Esophagus squamous epithelium (tissue), 5 donors: ENCODE measurements at regions not wholly inside any gene's neighbourhood (a gene's known extent, or its start where the extent isn't known, plus 50 kb on each side); places are given as distances from the start of the nearest gene placed in this dataset.

Experiments used
- DNase-seq: peaks from one replicate; lab custom pipeline; 2025; lab: John Stamatoyannopoulos, UW
- H3K27ac ChIP-seq, 4 donors: fragments of 200-600 bp; sonication (generic); one replicate each; pipeline ENCODE4 v1.5.1; 2016 to 2019; ENCODE audit warnings: mild to moderate bottlenecking in 1 of 4
- H3K27me3 ChIP-seq, 4 donors: fragments of 200-600 bp; sonication (generic); 1 replicate in 3 of 4; 2 replicates in 1 of 4; pipeline versions ENCODE4 v1.5.1 to v1.6.0; 2017 to 2021; ENCODE audit warnings: antibody characterized with exemption in 1 of 4
- H3K36me3 ChIP-seq, 3 donors: fragments of 200-600 bp; sonication (generic); one replicate each; pipeline ENCODE4 v1.5.1; 2016 to 2019
- H3K4me1 ChIP-seq, 3 donors: fragments of 200-600 bp; sonication (generic); one replicate each; pipeline ENCODE4 v1.5.1; 2017 to 2019
- H3K4me3 ChIP-seq, 4 donors: fragments of 200-600 bp; sonication (generic); 1 replicate in 3 of 4; 2 replicates in 1 of 4; pipeline ENCODE4 v1.5.1; 2016 to 2019; ENCODE audit warnings: mild to moderate bottlenecking in 2 of 4, moderate library complexity in 1 of 4
- H3K9me3 ChIP-seq, 3 donors: fragments of 200-600 bp; sonication (generic); one replicate each; pipeline ENCODE4 v1.5.1; 2016 to 2019
- POLR2A ChIP-seq, 4 donors: fragments of 450-650 bp; IDR thresholded peaks; one replicate each; pipeline ENCODE4 v1.6.1; 2017; ENCODE audit warnings: antibody characterized with exemption in 4 of 4, mild to moderate bottlenecking in 4 of 4, moderate library complexity in 3 of 4
- WGBS, 2 donors: methylation state at CpG; one replicate each; pipeline ENCODE4 v1.1.5; 2018; 5-methylcytosine and 5-hydroxymethylcytosine counted together
- intact Hi-C: fragments of 100-400 bp; cut with DNase I; formaldehyde crosslinking; loops from one replicate; pipeline ENCODE4 v1.15.0; 2022
- TF ChIP-seq, protein P1 (sequence below), 6 experiments: fragments of 450-650 bp in 4 of 6; fragments of 200-600 bp in 2 of 6; sonication (generic) in 2 of 6; IDR thresholded peaks; one replicate each; pipeline ENCODE4 v1.5.1; 2016 to 2019; ENCODE audit warnings: antibody characterized with exemption in 6 of 6, mild to moderate bottlenecking in 4 of 6, moderate library complexity in 4 of 6
- donor health status: DM: yes; HTN: yes; CAD: no.

DNA sequence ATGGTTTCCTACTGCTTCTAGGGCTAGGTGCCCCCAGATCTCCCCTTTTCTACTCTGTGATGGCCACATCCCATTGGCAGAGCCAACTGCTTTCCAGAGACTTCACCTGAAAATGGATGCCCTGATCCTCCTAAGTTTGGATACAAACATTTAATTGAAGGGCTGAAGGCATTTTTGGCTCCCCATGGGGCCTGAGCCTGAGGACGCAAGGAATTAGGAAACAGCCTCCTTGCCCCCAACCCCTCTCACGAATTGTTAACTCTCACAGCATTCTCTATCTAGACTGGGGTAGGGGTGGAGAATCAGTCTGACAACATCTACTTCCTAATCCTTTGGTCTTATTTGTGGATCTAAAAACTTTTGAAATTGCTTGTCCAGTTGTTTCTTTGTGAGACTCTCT lies 108.5 kb upstream of the KCNK2 start:
- WGBS, 2 donors: 71 to 73% methylated on average over 1 to 2 of the region's 2 CpGs
- Histone ChIP-seq H3K27me3 (no peaks in the 10 kb centered on the region), H3K4me3 (no peak overlapping the region), H3K9me3 (no peaks in the 10 kb centered on the region), H3K27ac (no peak overlapping the region), H3K4me1 (no peaks in the 10 kb centered on the region), H3K36me3 (no peaks in the 10 kb centered on the region)
- DNase-seq: no peak
- TF ChIP-seq, protein P1, sequence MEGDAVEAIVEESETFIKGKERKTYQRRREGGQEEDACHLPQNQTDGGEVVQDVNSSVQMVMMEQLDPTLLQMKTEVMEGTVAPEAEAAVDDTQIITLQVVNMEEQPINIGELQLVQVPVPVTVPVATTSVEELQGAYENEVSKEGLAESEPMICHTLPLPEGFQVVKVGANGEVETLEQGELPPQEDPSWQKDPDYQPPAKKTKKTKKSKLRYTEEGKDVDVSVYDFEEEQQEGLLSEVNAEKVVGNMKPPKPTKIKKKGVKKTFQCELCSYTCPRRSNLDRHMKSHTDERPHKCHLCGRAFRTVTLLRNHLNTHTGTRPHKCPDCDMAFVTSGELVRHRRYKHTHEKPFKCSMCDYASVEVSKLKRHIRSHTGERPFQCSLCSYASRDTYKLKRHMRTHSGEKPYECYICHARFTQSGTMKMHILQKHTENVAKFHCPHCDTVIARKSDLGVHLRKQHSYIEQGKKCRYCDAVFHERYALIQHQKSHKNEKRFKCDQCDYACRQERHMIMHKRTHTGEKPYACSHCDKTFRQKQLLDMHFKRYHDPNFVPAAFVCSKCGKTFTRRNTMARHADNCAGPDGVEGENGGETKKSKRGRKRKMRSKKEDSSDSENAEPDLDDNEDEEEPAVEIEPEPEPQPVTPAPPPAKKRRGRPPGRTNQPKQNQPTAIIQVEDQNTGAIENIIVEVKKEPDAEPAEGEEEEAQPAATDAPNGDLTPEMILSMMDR (IDR thresholded peaks at IDR 0.05): no peak
- TF ChIP-seq POLR2A (IDR thresholded peaks at IDR 0.05): no peak
- intact Hi-C loops: no loop called here

DNA sequence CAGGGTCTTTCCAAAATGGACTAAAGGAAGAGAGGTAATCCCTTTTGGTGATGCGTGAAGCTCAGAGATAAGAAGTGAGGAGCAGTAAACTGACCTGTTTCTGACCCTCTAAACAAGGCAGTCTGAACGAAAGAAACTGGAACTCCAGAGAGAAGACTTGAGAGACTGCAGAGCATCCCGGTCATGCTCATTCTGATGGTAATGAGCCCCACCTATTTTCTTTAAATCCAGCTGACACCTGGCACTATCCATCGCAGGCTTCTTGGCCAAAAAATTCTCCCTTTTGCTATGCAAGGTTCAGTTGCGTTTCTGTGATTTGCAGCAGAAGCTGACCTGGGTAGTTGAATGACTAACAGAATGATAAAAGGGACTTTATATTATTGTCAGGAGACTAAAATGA lies 105.9 kb upstream of the KCNK2 start:
- H3K27me3 ChIP-seq: no peaks in the 10 kb centered on the region
- no peak for DNase-seq
- TF ChIP-seq, protein P1 (IDR thresholded peaks at IDR 0.05): no peak
- TF ChIP-seq POLR2A (IDR thresholded peaks at IDR 0.05): no peak
- no peaks in the 10 kb centered on the region for H3K4me1 ChIP-seq
- H3K9me3 ChIP-seq: no peaks in the 10 kb centered on the region
- H3K27ac ChIP-seq: no peak overlapping the region
- 29 to 33% methylated on average over 4 to 5 of the region's 5 CpGs for WGBS, 2 donors
- H3K4me3 ChIP-seq: no peak overlapping the region
- H3K36me3 ChIP-seq: no peaks in the 10 kb centered on the region
- intact Hi-C loops: no loop called here

DNA sequence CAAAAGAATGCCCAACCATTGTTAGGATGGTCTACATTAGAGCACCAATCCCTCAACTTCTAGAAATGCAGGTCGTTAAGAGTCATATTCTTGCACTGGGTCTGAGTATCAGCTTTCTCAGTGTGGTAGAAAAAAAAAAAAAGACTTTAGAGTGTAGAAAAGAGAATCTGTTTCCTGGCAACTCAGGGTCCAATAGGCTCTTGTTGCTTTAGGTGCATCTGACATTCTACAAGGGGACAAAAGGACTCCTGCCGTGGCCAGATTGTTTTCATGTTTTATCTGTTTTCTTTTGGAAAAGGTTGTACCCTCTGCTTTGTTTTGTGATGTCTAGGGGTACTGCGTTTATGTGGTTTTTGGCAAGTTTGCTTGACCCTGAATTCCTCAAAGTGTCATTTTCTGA lies 105.4 kb upstream of the KCNK2 start:
- TF ChIP-seq, protein P1 (IDR thresholded peaks at IDR 0.05): no peak
- TF ChIP-seq POLR2A (IDR thresholded peaks at IDR 0.05): no peak
- no peaks in the 10 kb centered on the region for H3K36me3 ChIP-seq
- intact Hi-C loops: no loop called here
- WGBS, 2 donors: 21 to 31% methylated on average over 3 of the region's 3 CpGs
- DNase-seq: no peak
- no peaks in the 10 kb centered on the region for H3K27me3 ChIP-seq
- H3K4me3 ChIP-seq: no peak overlapping the region
- H3K9me3 ChIP-seq: no peaks in the 10 kb centered on the region
- no peaks in the 10 kb centered on the region for H3K4me1 ChIP-seq
- no peak overlapping the region for H3K27ac ChIP-seq

DNA sequence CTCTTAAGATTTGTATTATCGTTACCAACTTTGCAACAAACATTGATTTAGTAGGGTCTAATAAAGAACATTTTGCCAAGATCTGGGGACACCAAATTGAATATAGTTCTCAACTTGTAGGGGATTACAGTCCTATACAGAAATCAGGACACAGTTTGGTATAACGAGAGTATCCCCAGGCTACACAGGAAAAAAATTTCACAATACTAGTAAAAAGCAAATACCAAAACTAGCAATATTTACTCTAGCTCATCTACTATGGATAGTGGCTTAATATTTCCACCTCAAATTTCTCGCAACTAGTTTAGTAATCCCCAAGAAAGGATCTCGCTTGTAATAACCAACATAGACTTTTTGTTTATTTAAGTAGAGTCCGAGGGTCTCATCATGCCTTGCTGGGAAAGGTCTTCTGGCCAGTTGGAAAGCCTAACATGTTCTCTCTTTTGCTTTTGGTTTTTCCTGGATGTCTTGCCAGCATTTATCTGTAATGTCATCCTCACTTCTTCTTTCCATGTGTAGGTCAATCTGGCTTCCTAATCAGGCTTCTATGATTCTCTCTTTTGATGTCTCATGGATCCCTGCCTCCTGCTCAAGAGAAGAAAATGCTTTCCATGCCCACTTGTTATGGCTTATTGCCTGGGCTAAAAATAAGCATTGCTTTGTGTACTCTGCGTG lies 104.7 kb upstream of the KCNK2 start:
- no peak for TF ChIP-seq POLR2A (IDR thresholded peaks at IDR 0.05)
- TF ChIP-seq, protein P1 (IDR thresholded peaks at IDR 0.05): no peak
- H3K4me1 ChIP-seq: no peaks in the 10 kb centered on the region
- 52% methylated on average over 6 of the region's 6 CpGs for WGBS, 2 donors
- H3K4me3 ChIP-seq: no peak overlapping the region
- no peaks in the 10 kb centered on the region for H3K36me3 ChIP-seq
- no peaks in the 10 kb centered on the region for H3K9me3 ChIP-seq
- no peak for DNase-seq
- intact Hi-C loops: no loop called here
- no peak overlapping the region for H3K27ac ChIP-seq
- no peaks in the 10 kb centered on the region for H3K27me3 ChIP-seq

DNA sequence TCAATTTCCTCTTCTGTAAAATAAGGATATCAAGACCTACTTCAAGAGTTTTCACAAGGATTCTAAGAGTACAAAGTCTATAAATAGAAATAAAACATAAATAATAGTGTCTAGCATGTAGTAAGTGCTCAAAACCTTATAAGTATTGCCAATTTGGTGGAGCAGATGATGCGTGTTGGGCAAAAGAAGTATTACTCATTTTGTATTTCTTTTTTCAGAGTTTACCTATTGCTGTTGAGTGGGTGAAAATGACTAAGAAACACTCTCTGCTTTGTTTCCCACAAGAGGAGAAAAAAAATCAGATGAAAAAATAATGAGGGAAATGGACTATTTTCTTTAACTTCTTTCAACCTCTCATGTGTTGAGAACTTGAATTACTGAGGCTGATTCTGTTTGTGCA lies 103.3 kb upstream of the KCNK2 start:
- no peak for TF ChIP-seq POLR2A (IDR thresholded peaks at IDR 0.05)
- TF ChIP-seq, protein P1 (IDR thresholded peaks at IDR 0.05): no peak
- 36 to 52% methylated on average over 1 of the region's 1 CpG for WGBS, 2 donors
- H3K4me1 ChIP-seq: no peaks in the 10 kb centered on the region
- no peaks in the 10 kb centered on the region for H3K27me3 ChIP-seq
- no peaks in the 10 kb centered on the region for H3K9me3 ChIP-seq
- DNase-seq: no peak
- H3K27ac ChIP-seq: no peak overlapping the region
- no peak overlapping the region for H3K4me3 ChIP-seq
- intact Hi-C loops: no loop called here
- no peaks in the 10 kb centered on the region for H3K36me3 ChIP-seq
